Hippocampal formation (tissue), 2 donors: ENCODE measurements at regions not wholly inside any gene's neighbourhood (a gene's known extent, or its start where the extent isn't known, plus 50 kb on each side); places are given as distances from the start of the nearest gene placed in this dataset.
"Not testable (repeated sequence)": the region's sequence is repeated elsewhere in the genome, so short reads cannot be mapped to it uniquely, and the experiment has no call there.

ENCODE experiments used
- DNase-seq, 2 donors: peaks; one replicate each; lab custom pipeline; 2025; lab: John Stamatoyannopoulos, UW

DNA sequence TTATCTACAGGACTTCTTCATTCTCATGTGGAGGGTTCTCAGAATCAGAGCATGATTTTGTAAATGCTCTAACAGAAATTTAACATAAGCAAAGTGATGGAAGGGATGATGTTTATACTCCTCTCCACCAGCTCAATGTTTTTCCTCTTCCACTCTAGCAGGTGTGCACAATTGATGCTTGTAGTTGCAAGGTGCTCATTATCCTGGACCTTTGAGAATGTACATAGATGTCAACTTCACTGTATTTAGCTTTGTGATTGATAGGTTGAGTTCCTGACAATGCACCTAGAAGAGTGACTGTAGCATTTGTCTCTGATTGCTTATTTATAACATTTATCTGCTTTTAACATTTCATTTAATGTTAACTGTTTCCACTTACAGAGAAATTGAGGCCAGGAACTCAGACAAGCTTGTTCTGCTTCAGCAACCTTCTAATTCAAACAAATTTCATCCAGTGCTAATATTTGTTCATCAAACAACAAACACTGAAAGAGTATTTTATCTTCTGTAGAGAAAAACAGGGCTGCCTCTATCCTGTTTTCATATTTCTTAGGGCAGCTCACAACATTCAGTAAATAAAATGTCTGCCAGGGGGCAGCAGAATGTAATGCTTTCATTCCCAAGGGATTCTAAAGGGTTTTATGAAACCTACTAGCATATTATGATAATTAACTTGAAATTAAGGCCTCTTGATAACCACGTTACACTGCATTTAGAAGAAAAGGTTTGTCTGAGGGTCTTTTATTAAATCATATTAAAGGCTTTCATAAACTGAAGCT, 127.9 kb upstream of the NOL4 start:
- peak in 1 of 2 donors; percentile 35 for DNase-seq

- DNase-seq: no peak
Measured at GRCh38 chr18:34354351-34354750, 129.6 kb upstream of the NOL4 start.

DNA sequence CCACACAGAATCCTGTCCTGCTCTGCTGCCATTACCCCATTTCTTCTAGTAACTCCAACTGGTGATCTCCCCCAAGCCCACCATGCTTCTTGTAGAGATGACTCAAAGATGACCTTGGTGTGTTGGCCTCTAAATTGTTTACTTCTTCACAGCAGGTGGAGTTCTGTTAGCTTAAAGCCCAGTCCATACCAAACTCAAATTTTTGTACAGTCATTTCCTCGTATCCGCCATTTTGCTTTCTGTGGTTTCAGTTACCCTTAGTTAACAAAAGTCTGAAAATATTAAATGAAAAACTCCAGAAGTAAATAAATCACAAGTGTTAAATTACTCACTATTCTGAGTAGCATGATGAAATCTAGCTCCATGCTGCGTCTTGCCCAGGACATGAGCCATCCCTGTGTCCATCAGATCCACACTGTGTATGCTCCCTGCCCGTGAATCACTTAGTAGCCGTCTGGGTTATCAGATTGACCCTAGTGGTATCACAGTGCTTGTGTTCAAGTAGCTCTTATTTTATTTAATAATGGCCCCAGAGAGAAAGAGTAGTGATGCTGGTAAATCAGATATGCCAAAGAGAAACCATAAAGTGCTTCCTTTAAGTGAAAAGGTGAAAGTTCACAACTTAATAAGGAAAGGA, 133.3 kb upstream of the NOL4 start:
- DNase-seq: no peak

DNA sequence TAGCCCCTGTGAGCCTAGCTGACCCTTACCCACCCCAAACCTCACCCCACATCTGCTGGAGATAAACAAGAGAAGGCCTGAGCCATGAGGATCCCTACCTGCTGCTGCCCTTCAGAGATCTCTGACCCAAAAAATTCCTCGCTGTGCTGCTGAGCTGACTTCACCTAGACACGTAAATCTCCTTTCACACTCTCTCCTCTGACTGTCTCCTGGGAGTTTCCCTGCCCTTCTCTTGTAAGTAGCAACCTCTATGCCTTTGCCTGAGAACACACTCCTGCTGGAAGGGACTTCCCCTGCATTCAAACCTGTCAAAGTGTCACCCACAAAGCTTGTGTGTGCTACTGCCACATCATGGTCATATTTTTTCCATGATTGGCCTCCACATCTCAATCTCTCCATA, 134.2 kb upstream of the NOL4 start:
- no peak for DNase-seq

- no peak for DNase-seq
Measured at GRCh38 chr18:34364699-34365098, 140.0 kb upstream of the NOL4 start.

- no peak for DNase-seq
Measured at GRCh38 chr18:34370704-34371395, 146.1 kb upstream of the NOL4 start.

DNA sequence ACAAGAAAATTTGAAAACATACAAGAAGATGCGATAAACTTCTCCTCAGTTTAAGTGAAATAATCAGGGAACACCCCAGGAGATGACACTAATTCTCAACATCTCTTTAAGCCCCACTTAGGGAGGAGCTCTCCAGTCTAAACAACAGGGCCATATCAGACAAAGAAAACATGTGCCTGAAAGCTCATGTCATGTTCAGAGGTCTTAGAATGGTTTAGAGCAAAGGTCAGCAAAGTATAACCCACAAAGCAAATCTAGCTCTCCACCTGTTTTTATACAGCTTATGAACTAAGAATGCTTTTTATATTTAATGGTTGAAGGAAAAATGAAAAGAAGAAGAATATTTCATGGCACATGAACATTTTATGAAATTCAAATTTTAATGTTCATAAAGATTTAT, 155.6 kb upstream of the NOL4 start:
- no peak for DNase-seq

- no peak for DNase-seq
Measured at GRCh38 chr18:34385311-34385710, 160.6 kb upstream of the NOL4 start.

GRCh38 chr18:34386803-34387202, 162.1 kb upstream of the NOL4 start:
- no peak for DNase-seq

DNA sequence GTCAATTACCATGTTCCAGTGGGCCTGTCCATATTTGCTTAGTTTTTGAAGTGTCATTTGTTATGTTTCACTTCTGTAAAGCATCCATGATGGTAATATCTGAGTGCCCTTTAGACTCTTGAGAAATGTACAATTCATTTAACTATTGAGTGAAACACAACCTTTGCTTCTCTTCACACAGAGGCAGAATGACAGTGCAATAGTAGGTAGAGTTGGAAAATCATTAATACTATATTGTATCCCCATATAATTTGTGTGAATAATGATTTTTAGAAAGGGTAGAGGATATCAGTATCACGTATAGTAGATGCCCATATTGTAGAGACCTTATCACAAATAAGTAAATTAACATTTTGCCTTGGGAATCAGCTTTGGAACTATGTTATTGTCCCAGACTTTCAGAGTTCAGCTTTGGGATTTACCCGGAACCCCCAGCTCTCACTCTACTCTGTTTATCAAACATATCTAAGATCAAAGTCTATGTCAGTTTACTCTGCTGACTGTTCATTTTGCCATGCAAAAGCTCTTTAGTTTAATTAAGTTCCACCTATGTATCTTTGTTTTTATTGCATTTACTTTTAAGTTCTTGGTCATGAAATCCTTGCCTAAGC, 172.7 kb upstream of the NOL4 start:
- no peak for DNase-seq

DNA sequence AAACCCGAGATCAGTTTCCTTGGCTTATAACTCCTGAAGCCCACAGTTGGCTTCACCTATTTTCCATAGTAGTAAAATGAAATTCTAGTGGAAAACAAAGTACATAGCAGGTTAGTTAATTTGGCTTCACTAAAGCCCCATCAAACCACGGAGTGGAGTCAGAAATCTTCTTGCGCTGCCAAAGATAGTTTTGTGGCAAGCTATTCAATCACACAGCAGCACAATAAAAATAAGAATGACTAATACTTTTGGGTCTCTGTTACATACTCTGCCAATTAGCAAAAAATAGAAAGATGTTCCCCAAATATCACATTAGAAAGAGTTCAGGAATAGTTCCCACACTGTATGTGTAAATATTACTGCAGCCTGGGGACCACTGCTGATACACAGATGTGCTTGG, 175.2 kb upstream of the NOL4 start:
- no peak for DNase-seq

DNA sequence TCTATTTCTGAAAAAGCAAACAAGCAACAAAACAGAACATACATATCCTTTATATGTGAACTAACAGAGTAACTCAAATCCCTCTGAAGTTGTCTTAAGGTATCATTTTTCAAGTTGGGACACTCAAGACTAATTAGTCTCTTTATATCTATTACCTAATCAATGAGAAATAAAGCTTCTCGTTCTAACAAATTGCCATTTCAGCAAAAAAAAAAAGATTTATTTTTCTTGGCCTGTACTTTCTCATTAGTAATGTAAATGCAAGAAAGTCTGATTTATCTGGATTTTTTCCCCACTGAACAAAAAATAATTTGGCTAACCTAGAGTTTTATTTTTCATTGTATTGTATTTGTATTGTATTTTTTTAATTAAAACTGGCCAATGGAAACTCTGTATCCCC, 176.1 kb upstream of the NOL4 start:
- no peak for DNase-seq

GRCh38 chr18:34401775-34402174, 177.1 kb upstream of the NOL4 start:
- no peak for DNase-seq

DNA sequence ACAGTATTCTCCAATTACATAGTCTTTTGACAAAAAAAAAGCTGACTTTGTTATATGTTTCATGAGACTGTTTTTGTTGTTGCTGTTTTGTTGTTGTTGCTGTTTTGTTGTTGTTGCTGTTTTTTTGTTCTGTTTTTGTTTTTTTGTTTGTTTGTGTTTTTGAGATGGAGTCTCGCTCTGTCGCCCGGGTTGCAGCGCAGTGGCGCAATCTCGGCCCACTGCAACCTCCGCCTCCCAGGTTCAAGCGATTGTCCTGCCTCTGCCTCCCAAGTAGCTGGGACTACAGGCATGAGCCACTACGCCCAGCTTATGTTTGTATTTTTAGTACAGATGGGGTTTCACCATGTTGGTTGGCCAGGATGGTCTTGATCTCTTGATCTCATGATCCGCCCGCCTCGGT, 182.8 kb upstream of the NOL4 start:
- not testable (repeated sequence) for DNase-seq

DNA sequence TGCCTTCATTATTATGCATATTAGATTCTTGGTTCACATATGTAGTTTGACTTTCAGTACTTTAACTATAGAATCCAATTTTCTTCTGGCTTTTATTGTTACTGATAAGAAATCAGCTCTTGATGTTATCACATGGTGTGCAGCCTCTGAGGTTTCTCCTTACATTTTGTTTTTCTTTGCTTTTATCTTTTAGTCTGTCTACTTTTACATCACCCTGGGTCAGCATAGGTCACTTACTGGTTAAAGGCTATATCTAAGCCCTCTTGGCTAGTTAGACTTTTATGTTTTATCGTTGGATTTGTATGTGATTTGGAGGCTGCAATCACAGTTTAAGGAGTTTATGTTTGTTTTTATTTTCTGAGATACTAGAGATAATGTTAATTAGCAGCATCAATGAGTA, 187.2 kb upstream of the NOL4 start:
- no peak for DNase-seq

DNA sequence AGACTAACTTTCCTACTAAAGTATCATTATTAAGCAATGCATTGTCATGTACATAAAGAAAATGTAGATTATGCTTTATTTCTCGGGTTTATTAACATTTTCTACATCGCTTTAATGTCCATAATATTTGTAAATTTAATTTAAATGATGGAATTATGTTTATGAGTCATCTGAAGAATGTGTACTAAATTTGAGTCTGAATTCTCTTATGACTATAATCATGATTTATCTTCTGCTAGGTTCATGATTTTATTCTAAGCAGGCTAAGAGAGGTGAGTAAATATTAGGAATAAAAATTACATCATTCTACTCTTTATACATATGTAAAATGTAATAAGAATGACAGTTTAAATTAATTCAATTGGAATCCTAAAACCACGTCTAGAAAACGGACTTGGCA, 206.3 kb upstream of the NOL4 start:
- DNase-seq: no peak

DNA sequence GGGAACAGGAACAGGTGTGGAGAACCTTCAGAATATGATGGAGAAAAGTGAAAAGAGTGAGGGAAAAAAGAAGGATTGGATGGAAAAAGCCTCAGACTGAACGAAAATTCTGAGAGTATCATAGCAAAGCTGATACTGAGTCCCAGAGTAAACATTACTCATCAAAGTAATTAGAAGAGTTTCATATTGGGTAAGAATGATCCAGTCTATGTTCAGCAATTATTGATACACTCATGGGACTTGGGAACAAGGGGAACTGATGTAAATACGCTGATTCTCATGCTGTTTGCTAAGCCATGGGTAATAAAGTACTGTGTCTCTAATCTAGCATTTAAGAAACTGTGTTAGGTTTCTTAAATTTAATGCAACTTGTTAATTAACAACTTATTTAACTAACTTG, 219.9 kb upstream of the NOL4 start:
- no peak for DNase-seq

DNA sequence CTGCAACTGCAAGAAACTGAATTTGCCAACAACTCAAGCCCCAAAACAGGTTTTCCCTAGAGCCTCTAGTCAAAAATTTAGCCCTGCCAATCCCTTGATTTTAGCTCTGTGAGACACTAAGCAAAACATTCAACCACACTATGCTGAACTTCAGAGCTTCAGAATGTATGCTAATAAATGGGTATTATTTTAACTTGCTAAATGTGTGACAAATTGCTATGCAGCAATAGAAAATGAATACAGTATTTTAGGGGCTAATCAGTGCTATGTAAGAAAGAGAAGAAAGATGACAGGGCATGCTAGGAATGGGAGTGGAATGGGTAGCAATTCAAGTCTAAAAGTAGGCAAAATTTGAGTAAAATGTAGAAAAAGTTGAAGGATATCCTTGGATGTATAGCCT, 223.9 kb upstream of the NOL4 start:
- no peak for DNase-seq

DNA sequence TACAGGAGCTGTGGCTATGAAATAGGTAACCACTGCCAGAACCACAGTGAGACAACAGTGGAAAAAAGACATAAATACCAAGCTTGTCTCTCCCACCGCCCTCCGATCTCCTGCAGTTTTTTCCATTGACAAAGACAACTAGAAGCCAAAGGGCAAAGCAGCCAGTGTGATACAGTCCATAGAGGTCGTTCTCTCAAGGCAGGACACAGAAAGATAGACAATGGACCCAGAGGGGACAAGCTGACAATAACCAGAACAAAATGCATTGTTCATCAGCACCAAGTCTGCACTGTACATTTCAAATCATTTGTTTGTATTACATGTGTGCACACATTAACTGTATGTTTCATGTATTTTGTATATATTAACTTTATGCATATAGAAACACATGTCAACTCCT, 233.0 kb upstream of the NOL4 start:
- DNase-seq: no peak

DNA sequence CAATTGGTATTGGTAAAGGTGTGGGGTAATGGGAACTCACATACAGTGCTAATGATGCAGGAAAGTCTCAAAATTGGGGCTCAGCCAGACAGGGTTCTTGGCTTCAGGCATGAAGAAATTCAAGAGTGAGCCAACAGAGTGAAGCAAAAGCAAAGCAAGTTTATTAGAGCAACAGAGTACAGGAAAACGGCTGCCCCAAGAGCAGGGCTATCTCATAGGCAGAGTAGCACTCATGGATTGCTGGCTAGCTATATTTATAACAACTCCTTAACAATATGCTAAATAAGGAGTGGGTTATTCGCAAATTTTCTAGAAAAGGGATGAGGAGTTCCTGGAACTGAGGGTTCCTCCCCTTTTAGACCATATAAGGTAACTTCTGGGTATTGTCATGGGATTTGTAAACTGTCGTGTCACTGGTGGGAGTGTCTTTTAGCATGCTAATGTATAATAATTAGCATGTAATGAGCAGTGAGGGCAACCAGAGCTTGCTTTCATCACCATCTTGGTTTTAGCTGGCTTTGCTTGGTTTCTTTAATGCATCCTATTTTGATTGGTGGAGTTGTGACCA, 233.8 kb upstream of the NOL4 start:
- no peak for DNase-seq

GRCh38 chr18:34461266-34461665, 236.6 kb upstream of the NOL4 start:
- DNase-seq: no peak

GRCh38 chr18:34467058-34467457, 242.3 kb upstream of the NOL4 start:
- DNase-seq: no peak
